ENCODE measurements at regions not wholly inside any gene's neighbourhood (a gene's known extent, or its start where the extent isn't known, plus 50 kb on each side); places are given as distances from the start of the nearest gene placed in this dataset.

GRCh38 chr12:124451016-124451415, 116.4 kb downstream of the NCOR2 start:
- H3K9ac ChIP-seq (ENCODE audit: insufficient read depth in 1 of 2, low read length in 2 of 2), result no peak overlapping the region
- TF ChIP-seq CTCF (IDR thresholded peaks at IDR 0.05; ENCODE audit: control extremely low read depth, extremely low read depth), result no peak
- peaks cover 0 to 31% (median 8%) of the 10 kb centered on the region in 4 donors for H3K36me3 ChIP-seq (ENCODE audit: control insufficient read depth in 4 of 4, insufficient read depth in 4 of 4, low read length in 4 of 4)
- no peak overlapping the region for H3K27ac ChIP-seq (ENCODE audit: low read depth in 1 of 2, low read length in 1 of 2)
- no peak for ATAC-seq (ENCODE audit: insufficient read depth, low FRiP score)
- H3K9me3 ChIP-seq (ENCODE audit: control insufficient read depth in 4 of 4, insufficient read depth in 3 of 4, low read length in 3 of 4), result no peaks in the 10 kb centered on the region
- no peak overlapping the region for H3K4me3 ChIP-seq
- no peaks in the 10 kb centered on the region for H3K27me3 ChIP-seq (ENCODE audit: control insufficient read depth in 3 of 3, insufficient read depth in 3 of 3, low read length in 2 of 3)
- WGBS, 2 donors, result 83 to 89% methylated on average over 11 of the region's 11 CpGs
- DNase-seq, result no peak
- H3K4me1 ChIP-seq (ENCODE audit: control insufficient read depth in 5 of 5, insufficient read depth in 5 of 5, low read length in 5 of 5), result peaks cover 0 to 22% (median 13%) of the 10 kb centered on the region in 5 donors

- Histone ChIP-seq H3K36me3 (ENCODE audit: control insufficient read depth in 4 of 4, insufficient read depth in 4 of 4, low read length in 4 of 4) (peaks cover 0 to 35% (median 7%) of the 10 kb centered on the region in 4 donors), H3K4me1 (ENCODE audit: control insufficient read depth in 5 of 5, insufficient read depth in 5 of 5, low read length in 5 of 5) (peaks cover 0 to 21% (median 13%) of the 10 kb centered on the region in 5 donors), H3K4me3 (no peak overlapping the region), H3K9ac (ENCODE audit: insufficient read depth in 1 of 2, low read length in 2 of 2) (no peak overlapping the region), H3K27ac (ENCODE audit: low read depth in 1 of 2, low read length in 1 of 2) (no peak overlapping the region), H3K9me3 (ENCODE audit: control insufficient read depth in 4 of 4, insufficient read depth in 3 of 4, low read length in 3 of 4) (no peaks in the 10 kb centered on the region), H3K27me3 (ENCODE audit: control insufficient read depth in 3 of 3, insufficient read depth in 3 of 3, low read length in 2 of 3) (no peaks in the 10 kb centered on the region)
- no peak for TF ChIP-seq CTCF (IDR thresholded peaks at IDR 0.05; ENCODE audit: control extremely low read depth, extremely low read depth)
- DNase-seq (no peak), ATAC-seq (ENCODE audit: insufficient read depth, low FRiP score) (no peak)
- 95 to 96% methylated on average over 15 of the region's 15 CpGs for WGBS, 2 donors
Observed at GRCh38 chr12:124450376-124450750, 117.0 kb downstream of the NCOR2 start.

- no peaks in the 10 kb centered on the region for H3K27me3 ChIP-seq (ENCODE audit: control insufficient read depth in 3 of 3, insufficient read depth in 3 of 3, low read length in 2 of 3)
Observed at GRCh38 chr12:124449623-124450375, 117.6 kb downstream of the NCOR2 start.

More at GRCh38 chr12:124449623-124450375, 117.6 kb downstream of the NCOR2 start:
- Histone ChIP-seq H3K9ac (ENCODE audit: insufficient read depth in 1 of 2, low read length in 2 of 2) (no peak overlapping the region), H3K9me3 (ENCODE audit: control insufficient read depth in 4 of 4, insufficient read depth in 3 of 4, low read length in 3 of 4) (no peaks in the 10 kb centered on the region), H3K4me1 (ENCODE audit: control insufficient read depth in 5 of 5, insufficient read depth in 5 of 5, low read length in 5 of 5) (peaks cover 0 to 21% (median 13%) of the 10 kb centered on the region in 5 donors), H3K36me3 (ENCODE audit: control insufficient read depth in 4 of 4, insufficient read depth in 4 of 4, low read length in 4 of 4) (peaks cover 0 to 41% (median 6%) of the 10 kb centered on the region in 4 donors), H3K27ac (ENCODE audit: low read depth in 1 of 2, low read length in 1 of 2) (no peak overlapping the region), H3K4me3 (no peak overlapping the region)
- TF ChIP-seq CTCF (IDR thresholded peaks at IDR 0.05; ENCODE audit: control extremely low read depth, extremely low read depth), result no peak
- DNase-seq (no peak), ATAC-seq (ENCODE audit: insufficient read depth, low FRiP score) (no peak)
- 88 to 89% methylated on average over 25 of the region's 25 CpGs for WGBS, 2 donors
